GM13976 (cell line): ENCODE measurements at regions not wholly inside any gene's neighbourhood (a gene's known extent, or its start where the extent isn't known, plus 50 kb on each side); places are given as distances from the start of the nearest gene placed in this dataset.
"Not testable (repeated sequence)": the region's sequence is repeated elsewhere in the genome, so short reads cannot be mapped to it uniquely, and the experiment has no call there.

Experiments used
- DNase-seq: peaks from one replicate; pipeline ENCODE4 v3.0.0; 2012; ENCODE audit warnings: low spot score
- in situ Hi-C: fragments of 300-500 bp; cut with MboI; formaldehyde crosslinking; loops from one replicate; pipeline ENCODE4 v1.12.0; 2022; ENCODE audit warnings: low sequenced_read_pairs, mixed read lengths, inconsistent platforms; ENCODE audit not compliant: unreplicated experiment
- TF ChIP-seq, protein P1 (sequence below): IDR thresholded peaks from 2 replicates; pipeline ENCODE4 v1.5.1; 2012; ENCODE audit warnings: borderline replicate concordance, mild to moderate bottlenecking; ENCODE audit not compliant: insufficient read depth; ENCODE audit errors: extremely low read depth, missing control alignments, control extremely low read depth

DNA sequence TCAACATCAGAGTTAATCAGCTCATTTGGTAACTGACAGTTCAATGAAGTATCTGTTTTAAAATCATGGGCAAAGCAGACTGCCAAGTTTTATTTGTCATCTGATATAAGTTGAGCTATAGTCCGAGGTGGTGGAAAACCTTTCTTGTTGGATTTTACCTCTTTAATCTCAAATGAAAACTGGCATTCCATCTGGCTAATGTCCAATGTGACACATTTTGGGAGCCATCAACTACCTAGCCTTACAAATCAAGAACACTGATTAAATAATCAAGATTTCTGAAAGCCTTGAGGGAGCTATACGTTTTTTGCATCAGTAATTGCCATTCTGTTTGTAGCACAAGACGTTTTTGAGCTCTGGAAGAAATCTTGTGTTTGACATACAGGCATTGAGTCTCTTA is 1380.5 kb upstream of the WWC1 start:
- in situ Hi-C loops, result no loop called here
- DNase-seq, result no peak
- TF ChIP-seq, protein P1, sequence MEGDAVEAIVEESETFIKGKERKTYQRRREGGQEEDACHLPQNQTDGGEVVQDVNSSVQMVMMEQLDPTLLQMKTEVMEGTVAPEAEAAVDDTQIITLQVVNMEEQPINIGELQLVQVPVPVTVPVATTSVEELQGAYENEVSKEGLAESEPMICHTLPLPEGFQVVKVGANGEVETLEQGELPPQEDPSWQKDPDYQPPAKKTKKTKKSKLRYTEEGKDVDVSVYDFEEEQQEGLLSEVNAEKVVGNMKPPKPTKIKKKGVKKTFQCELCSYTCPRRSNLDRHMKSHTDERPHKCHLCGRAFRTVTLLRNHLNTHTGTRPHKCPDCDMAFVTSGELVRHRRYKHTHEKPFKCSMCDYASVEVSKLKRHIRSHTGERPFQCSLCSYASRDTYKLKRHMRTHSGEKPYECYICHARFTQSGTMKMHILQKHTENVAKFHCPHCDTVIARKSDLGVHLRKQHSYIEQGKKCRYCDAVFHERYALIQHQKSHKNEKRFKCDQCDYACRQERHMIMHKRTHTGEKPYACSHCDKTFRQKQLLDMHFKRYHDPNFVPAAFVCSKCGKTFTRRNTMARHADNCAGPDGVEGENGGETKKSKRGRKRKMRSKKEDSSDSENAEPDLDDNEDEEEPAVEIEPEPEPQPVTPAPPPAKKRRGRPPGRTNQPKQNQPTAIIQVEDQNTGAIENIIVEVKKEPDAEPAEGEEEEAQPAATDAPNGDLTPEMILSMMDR, result no peak

DNA sequence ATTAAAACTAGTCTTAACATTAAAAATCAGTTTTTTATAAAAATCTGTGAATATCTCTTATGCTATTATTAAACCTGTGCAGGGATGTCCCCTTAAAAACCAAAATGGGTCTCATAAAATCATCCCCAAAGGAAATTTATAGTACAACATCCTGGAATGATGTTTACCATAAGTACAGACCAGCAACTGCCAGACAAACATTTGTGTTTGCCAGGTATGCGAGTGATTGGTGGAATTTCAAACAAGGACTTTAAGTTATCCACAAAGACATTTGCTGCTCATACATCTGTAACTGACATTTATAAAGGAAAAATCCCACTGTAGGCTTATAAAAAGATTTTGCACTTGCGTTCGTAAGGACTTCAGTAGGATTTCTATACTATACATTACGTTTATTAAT is 1375.4 kb upstream of the WWC1 start:
- TF ChIP-seq, protein P1, result no peak
- no peak for DNase-seq
- in situ Hi-C loops, result no loop called here

DNA sequence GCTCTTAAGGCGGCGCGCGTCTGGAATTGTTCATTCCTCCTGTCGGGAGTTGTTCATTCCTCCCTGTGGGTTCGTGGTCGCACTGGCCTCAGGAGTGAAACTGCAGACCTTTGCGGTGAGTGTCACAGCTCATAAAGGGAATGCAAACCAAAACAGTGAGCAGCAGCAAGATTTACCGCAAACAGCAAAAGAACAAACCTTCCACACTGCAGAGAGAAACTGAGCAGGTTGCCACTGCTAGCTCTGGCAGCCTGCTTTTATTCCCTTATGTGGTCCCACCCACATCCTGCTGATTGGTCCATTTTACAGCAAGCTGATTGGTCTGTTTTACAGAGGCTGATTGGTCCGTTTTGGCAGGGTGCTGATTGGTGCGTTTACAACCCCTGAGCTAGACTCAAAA is 1365.3 kb upstream of the WWC1 start:
- no peak for DNase-seq
- TF ChIP-seq, protein P1, result no peak
- in situ Hi-C loops, result no loop called here

DNA sequence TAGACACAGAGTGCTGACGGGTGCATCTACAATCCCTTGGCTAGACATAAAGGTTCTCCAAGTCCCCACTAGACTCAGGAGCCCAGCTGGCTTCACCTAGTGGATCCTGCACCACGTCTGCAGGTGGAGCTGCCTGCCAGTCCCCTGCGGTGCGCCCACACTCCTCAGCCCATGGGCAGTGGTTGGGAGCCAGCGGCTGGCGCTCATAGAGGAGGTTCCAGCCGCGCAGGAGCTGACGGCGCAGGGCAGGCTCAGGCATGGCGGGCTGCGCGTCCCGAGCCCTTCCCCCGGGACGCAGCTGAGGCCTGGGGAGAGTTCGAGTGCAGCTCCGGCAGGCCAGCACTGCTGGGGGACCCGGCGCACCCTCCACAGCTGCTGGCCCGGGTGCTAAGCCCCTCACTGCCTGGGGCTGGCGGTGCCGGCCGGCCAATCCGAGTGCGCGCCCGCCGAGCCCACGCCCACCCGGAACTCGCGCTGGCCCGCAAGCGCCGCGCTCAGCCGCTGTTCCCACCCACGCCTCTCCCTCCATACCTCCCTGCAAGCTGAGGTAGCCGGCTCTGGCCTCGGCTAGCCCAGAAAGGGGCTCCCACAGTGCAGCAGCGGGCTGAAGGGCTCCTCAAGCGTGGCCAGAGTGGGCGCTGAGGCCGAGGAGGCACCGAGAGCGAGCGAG is 1364.5 kb upstream of the WWC1 start:
- in situ Hi-C loops, DNase-seq: not testable (repeated sequence)

DNA sequence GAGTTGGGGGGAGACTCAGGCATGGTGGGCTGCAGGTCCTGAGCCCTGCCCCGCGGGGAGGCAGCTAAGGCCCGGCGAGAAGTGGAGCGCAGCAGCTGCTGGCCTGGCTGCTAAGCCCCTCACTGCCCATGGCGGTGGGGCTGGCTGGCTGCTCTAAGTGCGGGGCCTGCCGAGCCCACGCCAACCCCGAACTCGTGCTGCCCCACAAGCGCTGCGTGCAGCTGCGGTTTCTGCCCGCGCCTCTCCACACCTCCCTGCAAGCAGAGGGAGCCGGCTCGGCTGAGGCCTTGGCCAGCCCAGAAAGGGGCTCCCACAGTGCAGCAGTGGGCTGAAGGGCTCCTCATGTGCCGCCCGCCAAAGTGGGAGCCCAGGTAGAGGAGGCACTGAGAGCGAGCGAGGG is 1355.1 kb upstream of the WWC1 start:
- DNase-seq, result no peak
- in situ Hi-C loops, result no loop called here
- TF ChIP-seq, protein P1, result no peak

DNA sequence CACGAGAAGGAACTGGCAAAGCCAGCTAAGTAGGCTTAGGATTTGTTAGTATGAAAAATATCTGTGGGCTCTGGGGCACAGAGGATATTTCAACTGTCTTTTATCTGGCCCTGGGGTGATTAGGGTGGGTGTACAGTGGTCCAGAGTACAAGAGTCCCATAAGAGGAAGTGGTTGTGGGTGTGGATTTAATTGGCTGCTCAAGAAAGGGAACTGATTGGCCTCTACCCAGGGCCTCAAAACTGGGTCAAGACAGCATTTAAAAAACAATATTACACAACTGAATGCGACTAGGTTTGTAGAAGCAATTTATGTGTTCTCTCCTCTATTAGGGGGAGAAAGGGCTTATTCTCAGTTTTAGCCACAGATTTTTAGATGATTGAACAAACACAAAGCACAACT is 1353.4 kb upstream of the WWC1 start:
- no peak for DNase-seq
- TF ChIP-seq, protein P1, result no peak
- in situ Hi-C loops, result no loop called here

DNA sequence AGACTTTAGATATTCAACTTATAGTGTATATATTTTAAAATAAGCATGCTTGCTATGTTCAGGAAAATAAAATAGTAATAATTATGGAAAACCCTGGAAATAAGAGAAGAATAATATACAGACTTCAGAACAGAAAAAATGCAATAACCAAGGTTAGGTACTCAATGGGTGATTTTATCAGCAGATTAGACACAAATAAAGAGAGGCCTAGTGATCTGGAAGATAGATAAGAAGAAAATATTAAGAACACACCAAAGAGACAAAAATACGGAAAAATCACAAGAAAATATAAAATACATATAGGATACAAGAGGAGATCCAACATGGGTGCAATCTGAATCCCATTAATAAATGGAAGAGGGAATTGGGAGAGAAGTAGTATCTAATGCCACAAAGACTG is 1348.5 kb upstream of the WWC1 start:
- in situ Hi-C loops, result no loop called here
- DNase-seq, result no peak
- TF ChIP-seq, protein P1, result no peak
